ENCODE measurements at regions not wholly inside any gene's neighbourhood (a gene's known extent, or its start where the extent isn't known, plus 50 kb on each side); places are given as distances from the start of the nearest gene placed in this dataset.

DNA sequence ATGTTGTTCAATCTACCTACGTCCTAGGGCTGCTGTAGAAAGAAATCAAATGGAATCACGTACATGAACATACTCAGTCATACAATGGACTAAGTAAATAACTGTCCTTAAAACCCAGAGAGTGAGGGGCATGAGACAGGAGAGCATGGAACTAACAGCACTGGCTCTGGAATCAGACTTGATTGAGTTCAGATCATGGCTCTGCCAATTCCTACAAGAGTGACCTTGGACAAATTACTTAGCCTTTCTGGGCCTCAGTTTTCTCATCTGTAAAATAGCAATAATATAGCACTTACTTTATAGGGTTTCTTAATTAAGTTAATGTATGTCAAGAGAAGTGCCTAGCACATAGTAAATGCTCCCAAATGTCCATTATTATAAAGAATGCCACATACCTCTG lies 106.8 kb downstream of the HNRNPLL start:
- TF ChIP-seq EZH2phosphoT487 (IDR thresholded peaks at IDR 0.05; ENCODE audit: low read depth), result no peak
- TF ChIP-seq, protein P1, sequence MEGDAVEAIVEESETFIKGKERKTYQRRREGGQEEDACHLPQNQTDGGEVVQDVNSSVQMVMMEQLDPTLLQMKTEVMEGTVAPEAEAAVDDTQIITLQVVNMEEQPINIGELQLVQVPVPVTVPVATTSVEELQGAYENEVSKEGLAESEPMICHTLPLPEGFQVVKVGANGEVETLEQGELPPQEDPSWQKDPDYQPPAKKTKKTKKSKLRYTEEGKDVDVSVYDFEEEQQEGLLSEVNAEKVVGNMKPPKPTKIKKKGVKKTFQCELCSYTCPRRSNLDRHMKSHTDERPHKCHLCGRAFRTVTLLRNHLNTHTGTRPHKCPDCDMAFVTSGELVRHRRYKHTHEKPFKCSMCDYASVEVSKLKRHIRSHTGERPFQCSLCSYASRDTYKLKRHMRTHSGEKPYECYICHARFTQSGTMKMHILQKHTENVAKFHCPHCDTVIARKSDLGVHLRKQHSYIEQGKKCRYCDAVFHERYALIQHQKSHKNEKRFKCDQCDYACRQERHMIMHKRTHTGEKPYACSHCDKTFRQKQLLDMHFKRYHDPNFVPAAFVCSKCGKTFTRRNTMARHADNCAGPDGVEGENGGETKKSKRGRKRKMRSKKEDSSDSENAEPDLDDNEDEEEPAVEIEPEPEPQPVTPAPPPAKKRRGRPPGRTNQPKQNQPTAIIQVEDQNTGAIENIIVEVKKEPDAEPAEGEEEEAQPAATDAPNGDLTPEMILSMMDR (IDR thresholded peaks at IDR 0.05; ENCODE audit: low read depth, low read length), result no peak
- Histone ChIP-seq H3K36me3 (replicated peaks; ENCODE audit: low read depth, low read length) (no peaks in the 10 kb centered on the region), H3K27ac (ENCODE audit: low read length) (no peak overlapping the region), H3K9me3 (ENCODE audit: insufficient read depth, low read length) (no peaks in the 10 kb centered on the region), H3K9ac (ENCODE audit: low read length) (no peak overlapping the region), H3K27me3 (ENCODE audit: low read depth, low read length) (peaks cover 5% of the 10 kb centered on the region; the same call in 1 of the 2 replicates), H3K4me1 (ENCODE audit: low read length) (peaks cover 18% of the 10 kb centered on the region), H2AFZ (ENCODE audit: low read depth, low read length) (no peak overlapping the region), H3K4me2 (ENCODE audit: low read length) (no peak overlapping the region), H3K79me2 (ENCODE audit: low read length) (no peaks in the 10 kb centered on the region), H4K20me1 (ENCODE audit: insufficient read depth, low read length) (no peaks in the 10 kb centered on the region), H3K4me3 (ENCODE audit: low read length) (no peak overlapping the region)

DNA sequence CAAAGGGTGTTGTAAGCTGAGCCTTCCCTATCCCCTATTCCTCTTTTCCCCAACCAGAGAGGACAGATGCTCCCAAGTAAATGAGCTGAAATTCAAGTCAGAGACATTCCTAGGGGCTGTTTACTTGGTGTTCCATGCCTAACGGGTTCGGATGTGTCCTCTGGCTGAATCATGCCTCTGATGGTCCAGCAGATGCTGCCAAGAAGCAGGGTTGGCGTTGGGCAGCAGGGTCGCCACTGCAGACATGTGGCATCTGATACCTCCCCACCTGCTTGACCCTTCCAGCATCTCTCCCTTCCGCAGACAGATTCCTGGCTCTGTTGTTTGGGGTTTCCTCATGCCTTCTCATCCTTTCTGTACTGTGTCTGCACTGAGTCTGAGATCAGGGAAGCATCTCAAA lies 108.3 kb downstream of the HNRNPLL start:
- Histone ChIP-seq H2AFZ (ENCODE audit: low read depth, low read length) (no peak overlapping the region), H3K79me2 (ENCODE audit: low read length) (no peaks in the 10 kb centered on the region), H3K27me3 (ENCODE audit: low read depth, low read length) (peaks cover 5% of the 10 kb centered on the region; the same call in 1 of the 2 replicates), H3K27ac (ENCODE audit: low read length) (no peak overlapping the region), H4K20me1 (ENCODE audit: insufficient read depth, low read length) (no peaks in the 10 kb centered on the region), H3K36me3 (replicated peaks; ENCODE audit: low read depth, low read length) (no peaks in the 10 kb centered on the region), H3K9me3 (ENCODE audit: insufficient read depth, low read length) (no peaks in the 10 kb centered on the region), H3K4me2 (ENCODE audit: low read length) (no peak overlapping the region), H3K4me3 (ENCODE audit: low read length) (no peak overlapping the region), H3K4me1 (ENCODE audit: low read length) (peaks cover 18% of the 10 kb centered on the region), H3K9ac (ENCODE audit: low read length) (no peak overlapping the region)
- no peak for TF ChIP-seq EZH2phosphoT487 (IDR thresholded peaks at IDR 0.05; ENCODE audit: low read depth)
- TF ChIP-seq, protein P1 (IDR thresholded peaks at IDR 0.05; ENCODE audit: low read depth, low read length), result no peak

DNA sequence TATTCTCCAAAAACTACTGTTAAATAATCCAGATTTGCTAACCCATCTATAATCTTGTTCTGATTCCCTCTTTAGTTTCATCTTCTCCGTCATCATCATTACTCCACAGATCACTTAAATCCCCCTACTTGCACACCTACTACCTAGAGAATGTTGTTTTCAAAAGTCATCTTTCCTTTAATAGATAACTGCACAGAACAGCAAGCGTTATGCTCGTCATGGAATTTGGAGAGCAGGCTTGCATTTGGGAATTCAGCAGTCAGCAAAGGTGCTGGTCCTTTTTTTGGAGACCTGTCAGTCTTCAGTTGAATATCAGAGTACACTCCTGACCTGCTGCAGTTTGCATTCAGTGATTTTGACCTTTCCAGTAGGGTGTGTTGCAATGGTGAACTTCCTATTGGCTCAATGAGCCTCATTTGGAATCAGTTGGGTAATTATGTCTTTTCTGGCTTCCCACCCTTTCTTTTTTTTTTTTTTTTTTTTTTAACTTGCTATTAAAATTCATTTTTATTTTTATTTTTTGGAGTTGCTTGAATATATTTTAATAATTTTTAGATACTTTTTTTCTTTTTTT lies 110.6 kb downstream of the HNRNPLL start:
- no peak for TF ChIP-seq EZH2phosphoT487 (IDR thresholded peaks at IDR 0.05; ENCODE audit: low read depth)
- TF ChIP-seq, protein P1 (IDR thresholded peaks at IDR 0.05; ENCODE audit: low read depth, low read length), result no peak
- Histone ChIP-seq H3K27me3 (ENCODE audit: low read depth, low read length) (peaks cover 5% of the 10 kb centered on the region; the same call in 1 of the 2 replicates), H2AFZ (ENCODE audit: low read depth, low read length) (no peak overlapping the region), H3K4me1 (ENCODE audit: low read length) (peaks cover 4% of the 10 kb centered on the region), H3K4me3 (ENCODE audit: low read length) (no peak overlapping the region), H3K9ac (ENCODE audit: low read length) (no peak overlapping the region), H3K36me3 (replicated peaks; ENCODE audit: low read depth, low read length) (no peaks in the 10 kb centered on the region), H4K20me1 (ENCODE audit: insufficient read depth, low read length) (no peaks in the 10 kb centered on the region), H3K4me2 (ENCODE audit: low read length) (no peak overlapping the region), H3K27ac (ENCODE audit: low read length) (no peak overlapping the region), H3K79me2 (ENCODE audit: low read length) (no peaks in the 10 kb centered on the region), H3K9me3 (ENCODE audit: insufficient read depth, low read length) (no peaks in the 10 kb centered on the region)

DNA sequence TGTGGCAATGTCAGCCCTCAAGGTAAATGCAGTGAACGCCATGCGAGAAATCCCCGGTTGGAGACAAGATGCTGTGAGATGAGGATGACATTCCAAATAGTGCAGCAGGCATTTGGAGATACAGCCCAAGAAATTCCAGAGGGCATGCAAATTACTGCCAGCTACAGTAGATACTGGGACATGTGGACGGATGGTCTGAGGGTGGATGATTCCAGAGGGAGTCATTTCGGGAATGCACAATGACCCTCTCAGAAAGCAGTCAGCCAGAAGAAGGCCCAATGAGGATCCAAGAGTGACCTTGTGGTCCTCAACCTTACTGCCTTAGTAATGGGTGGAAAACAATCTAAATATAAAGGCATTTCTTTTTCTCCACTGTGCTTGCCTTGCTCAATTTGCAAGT lies 111.3 kb downstream of the HNRNPLL start:
- Histone ChIP-seq H3K36me3 (replicated peaks; ENCODE audit: low read depth, low read length) (no peaks in the 10 kb centered on the region), H3K4me2 (ENCODE audit: low read length) (no peak overlapping the region), H3K79me2 (ENCODE audit: low read length) (no peaks in the 10 kb centered on the region), H3K9ac (ENCODE audit: low read length) (no peak overlapping the region), H2AFZ (ENCODE audit: low read depth, low read length) (no peak overlapping the region), H3K27ac (ENCODE audit: low read length) (no peak overlapping the region), H3K27me3 (ENCODE audit: low read depth, low read length) (peaks cover 5% of the 10 kb centered on the region; the same call in 1 of the 2 replicates), H3K9me3 (ENCODE audit: insufficient read depth, low read length) (no peaks in the 10 kb centered on the region), H3K4me1 (ENCODE audit: low read length) (peaks cover 11% of the 10 kb centered on the region), H3K4me3 (ENCODE audit: low read length) (no peak overlapping the region), H4K20me1 (ENCODE audit: insufficient read depth, low read length) (no peaks in the 10 kb centered on the region)
- TF ChIP-seq, protein P1 (IDR thresholded peaks at IDR 0.05; ENCODE audit: low read depth, low read length), result no peak
- TF ChIP-seq EZH2phosphoT487 (IDR thresholded peaks at IDR 0.05; ENCODE audit: low read depth), result no peak

All from OCI-LY3 (cell line).